HG03095 (cell line): ENCODE measurements at regions not wholly inside any gene's neighbourhood (a gene's known extent, or its start where the extent isn't known, plus 50 kb on each side); places are given as distances from the start of the nearest gene placed in this dataset.
"Not testable (repeated sequence)": the region's sequence is repeated elsewhere in the genome, so short reads cannot be mapped to it uniquely, and the experiment has no call there.

Experiments
- ATAC-seq: cut with Tn5 transposase; IDR thresholded peaks from one replicate; pipeline ENCODE4 v1.9.1; 2021; ENCODE audit warnings: moderate library complexity; ENCODE audit not compliant: unreplicated experiment

GRCh38 chr4:141290771-141291170, 70.1 kb downstream of the ZNF330 start:
- ATAC-seq, result no peak

- no peak for ATAC-seq
Measured at GRCh38 chr4:141294306-141294705, 73.6 kb downstream of the ZNF330 start.

GRCh38 chr4:141301216-141301615, 80.5 kb downstream of the ZNF330 start:
- no peak for ATAC-seq

- no peak for ATAC-seq
Measured at GRCh38 chr4:141302924-141303323, 82.2 kb downstream of the ZNF330 start.

GRCh38 chr4:141304346-141304745, 83.7 kb downstream of the ZNF330 start:
- no peak for ATAC-seq

- ATAC-seq, result no peak
Measured at GRCh38 chr4:141306331-141306730, 85.6 kb downstream of the ZNF330 start.

- peak; percentile 100 for ATAC-seq
Measured at GRCh38 chr4:141307241-141307689, 86.6 kb downstream of the ZNF330 start.

GRCh38 chr4:141309874-141310273, 89.2 kb downstream of the ZNF330 start:
- ATAC-seq, result no peak

- no peak for ATAC-seq
Measured at GRCh38 chr4:141311246-141312204, 90.8 kb downstream of the ZNF330 start.

- no peak for ATAC-seq
Measured at GRCh38 chr4:141314627-141315026, 93.9 kb downstream of the ZNF330 start.

GRCh38 chr4:141328560-141329173, 108.0 kb downstream of the ZNF330 start:
- no peak for ATAC-seq

- no peak for ATAC-seq
Measured at GRCh38 chr4:141329174-141329569, 108.5 kb downstream of the ZNF330 start.

- no peak for ATAC-seq
Measured at GRCh38 chr4:141330616-141331015, 109.9 kb downstream of the ZNF330 start.

GRCh38 chr4:141331534-141332358, 111.1 kb downstream of the ZNF330 start:
- ATAC-seq, result no peak

GRCh38 chr4:141332359-141333181, 111.9 kb downstream of the ZNF330 start:
- ATAC-seq, result not testable (repeated sequence)

GRCh38 chr4:141333456-141334230, 112.9 kb downstream of the ZNF330 start:
- not testable (repeated sequence) for ATAC-seq

GRCh38 chr4:141335166-141335565, 114.5 kb downstream of the ZNF330 start:
- no peak for ATAC-seq

- no peak for ATAC-seq
Measured at GRCh38 chr4:141338238-141338637, 117.5 kb downstream of the ZNF330 start.

- no peak for ATAC-seq
Measured at GRCh38 chr4:141339391-141339790, 118.7 kb downstream of the ZNF330 start.

- no peak for ATAC-seq
Measured at GRCh38 chr4:141339966-141340365, 119.3 kb downstream of the ZNF330 start.
